GM21423 (cell line): ENCODE measurements at regions not wholly inside any gene's neighbourhood (a gene's known extent, or its start where the extent isn't known, plus 50 kb on each side); places are given as distances from the start of the nearest gene placed in this dataset.
A peak's percentile ranks its signal among the peaks of the same experiment; 100 is the strongest.

Source experiments
- ATAC-seq: cut with Tn5 transposase; IDR thresholded peaks from one replicate; pipeline ENCODE4 v1.9.1; 2021; ENCODE audit warnings: mild to moderate bottlenecking, moderate library complexity; ENCODE audit not compliant: unreplicated experiment

DNA sequence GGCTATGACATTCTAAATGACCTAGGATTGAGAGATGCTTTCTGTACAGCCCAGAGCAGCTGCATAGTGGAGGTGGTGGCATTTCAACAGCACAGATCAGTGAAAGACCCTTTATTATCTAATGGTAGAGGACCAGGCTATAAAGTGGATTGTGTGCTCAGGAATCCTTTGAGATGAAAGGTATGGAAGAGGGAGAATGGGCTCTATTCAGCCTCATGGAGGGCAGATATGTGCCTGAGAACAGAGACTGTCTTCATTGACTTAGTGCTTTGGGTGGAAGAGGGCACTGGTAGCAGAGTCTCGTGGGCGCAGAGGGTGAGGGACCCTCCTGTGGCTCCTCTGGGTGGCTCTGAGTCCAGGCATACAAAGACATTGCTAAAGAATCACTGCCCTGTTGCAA, 130.0 kb upstream of the SLC24A5 start:
- no peak for ATAC-seq

DNA sequence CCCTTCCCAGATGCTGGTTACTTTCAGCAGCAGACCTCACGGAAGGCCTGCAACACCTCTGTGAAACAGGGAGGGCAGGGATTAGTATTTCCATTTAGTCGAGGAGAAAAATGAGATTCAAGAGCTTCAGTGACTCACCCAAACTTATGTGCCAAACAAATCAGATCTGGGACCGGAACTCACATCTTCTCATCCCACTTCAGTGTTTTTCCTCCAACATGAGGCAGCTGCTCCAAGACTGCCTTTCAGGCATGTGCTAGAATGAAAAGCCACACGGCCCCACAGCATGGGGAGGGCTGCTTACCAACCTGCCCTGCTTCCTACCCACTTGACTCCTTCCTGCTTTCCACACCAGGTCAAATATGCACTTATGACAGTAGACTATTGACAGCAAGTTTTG, 129.4 kb upstream of the SLC24A5 start:
- ATAC-seq, result no peak

DNA sequence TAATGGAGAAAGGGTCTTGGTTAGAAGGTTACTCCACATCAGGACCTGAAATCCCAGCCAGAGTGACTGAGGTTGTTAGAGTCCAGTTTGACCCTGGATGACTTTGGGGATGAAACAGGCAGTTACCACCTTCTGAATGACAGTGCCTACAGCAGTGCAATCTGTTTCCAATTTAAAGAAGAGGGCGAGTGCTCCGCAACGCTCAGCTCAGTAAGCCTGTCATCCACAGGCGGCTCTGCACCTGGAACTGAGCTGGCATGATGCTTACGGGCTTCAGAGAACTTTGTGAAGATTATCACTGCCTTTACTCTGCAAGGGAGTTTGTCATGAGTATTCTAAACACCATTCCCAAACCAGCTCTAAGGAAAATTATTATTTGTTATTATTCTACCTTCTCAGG, 127.7 kb upstream of the SLC24A5 start:
- ATAC-seq, result no peak

DNA sequence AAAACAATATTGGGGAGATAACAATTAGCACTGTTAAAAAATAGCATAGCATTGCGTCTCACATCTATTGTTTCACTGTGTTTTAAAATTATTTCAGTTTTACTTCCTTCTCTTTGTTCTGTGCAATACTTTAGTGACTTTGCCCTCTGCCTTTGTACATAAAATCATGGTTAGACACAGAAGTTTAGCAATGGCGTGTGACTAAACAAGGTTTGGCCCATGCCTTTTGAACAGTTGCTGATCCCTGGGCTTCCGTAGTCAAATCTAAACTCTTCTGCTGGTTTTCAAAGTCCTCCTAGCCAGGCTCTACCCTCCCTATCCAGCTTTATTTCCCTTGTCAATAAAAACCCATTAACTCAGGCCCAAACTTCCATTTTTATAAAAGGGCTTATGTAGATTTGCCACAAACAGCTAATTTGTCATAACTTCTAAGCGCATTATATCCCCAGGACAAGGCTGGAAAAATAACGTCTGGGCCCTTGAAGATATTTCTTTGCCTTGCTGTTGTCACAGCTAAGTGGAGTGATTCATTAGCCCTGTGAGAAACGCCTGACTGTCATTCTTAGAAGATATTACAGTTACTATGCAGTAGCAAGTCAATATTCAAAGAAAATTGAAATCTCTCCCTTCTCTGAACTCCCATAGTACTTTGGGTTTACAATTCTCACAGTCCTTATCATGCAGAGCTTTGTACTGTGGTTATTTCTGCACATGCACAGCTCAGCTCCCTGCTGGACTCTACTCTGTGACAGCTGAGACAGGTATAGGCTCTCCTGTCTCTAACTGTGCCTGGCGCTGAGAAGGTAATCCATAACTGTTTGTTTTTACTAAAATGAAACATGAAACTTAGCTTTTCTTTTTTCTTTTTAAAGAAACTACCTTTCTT, 123.4 kb upstream of the SLC24A5 start:
- ATAC-seq, result no peak

DNA sequence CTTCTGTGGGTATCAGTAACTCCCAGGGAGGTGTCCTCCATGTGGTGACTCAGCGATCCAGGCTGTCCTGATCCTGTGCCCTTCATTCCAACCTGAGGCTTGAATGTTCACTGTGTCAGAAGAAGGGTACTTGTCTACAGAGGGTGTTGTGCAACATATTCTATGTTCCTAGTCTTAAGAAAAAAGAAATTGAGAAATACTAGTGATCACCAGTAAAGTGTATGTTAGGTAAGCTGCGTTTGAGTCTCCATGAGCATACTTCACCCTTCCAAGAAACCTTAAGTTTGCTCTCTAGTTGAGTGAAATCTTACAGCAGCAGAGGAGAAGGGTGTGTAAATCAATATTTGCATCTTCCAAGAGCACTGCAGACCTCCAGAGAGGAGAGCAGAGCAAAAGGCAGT, 122.2 kb upstream of the SLC24A5 start:
- ATAC-seq, result no peak

DNA sequence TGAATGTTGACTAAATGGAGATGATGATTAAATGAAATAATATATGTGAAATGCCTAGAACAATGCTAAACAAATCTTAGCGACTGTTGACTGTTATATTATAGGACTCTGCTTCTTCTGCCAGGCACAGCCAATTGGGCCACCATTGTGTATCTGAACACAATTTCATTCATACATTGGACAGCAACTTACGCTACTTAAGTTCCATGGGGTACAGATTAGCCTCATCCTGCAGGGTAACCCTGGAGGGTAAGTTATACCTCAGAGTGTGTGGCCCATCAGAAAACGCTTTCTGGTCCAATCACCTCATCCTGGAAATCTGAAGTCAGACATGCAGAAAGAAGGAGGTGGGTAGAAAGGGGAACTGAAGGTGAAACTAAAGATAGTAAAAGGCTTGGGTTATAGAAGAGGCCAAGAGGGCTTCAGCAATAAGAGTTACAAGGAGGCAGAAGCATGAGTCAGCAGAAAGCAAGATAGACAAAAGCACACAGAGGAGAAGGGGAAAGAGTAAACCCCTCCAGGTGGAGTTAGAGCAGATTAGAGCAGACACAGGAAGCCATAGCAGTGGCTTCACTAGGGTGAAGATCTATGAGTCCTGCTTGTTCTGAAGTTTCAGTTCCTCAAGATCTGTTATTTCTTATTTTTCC, 119.3 kb upstream of the SLC24A5 start:
- peak; percentile 93 for ATAC-seq

DNA sequence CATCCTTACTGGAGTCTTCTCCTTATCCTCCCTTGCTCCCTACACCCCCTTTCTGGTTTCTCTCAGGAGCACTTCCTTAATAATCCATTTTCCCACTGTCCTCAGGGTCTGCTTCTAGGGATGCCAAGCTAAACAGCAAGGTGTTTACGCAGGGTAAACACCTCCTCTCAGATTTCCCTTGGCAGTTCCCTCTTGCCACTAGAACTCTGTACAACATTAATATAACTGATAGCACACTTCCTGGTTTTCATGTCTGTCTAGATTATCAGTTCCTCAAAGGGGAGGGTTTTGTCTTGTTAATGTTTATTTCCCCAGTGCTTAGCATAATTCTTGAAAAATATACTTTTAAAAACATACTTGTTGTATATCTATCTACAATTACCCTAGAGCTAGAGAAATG, 118.0 kb upstream of the SLC24A5 start:
- ATAC-seq, result no peak

DNA sequence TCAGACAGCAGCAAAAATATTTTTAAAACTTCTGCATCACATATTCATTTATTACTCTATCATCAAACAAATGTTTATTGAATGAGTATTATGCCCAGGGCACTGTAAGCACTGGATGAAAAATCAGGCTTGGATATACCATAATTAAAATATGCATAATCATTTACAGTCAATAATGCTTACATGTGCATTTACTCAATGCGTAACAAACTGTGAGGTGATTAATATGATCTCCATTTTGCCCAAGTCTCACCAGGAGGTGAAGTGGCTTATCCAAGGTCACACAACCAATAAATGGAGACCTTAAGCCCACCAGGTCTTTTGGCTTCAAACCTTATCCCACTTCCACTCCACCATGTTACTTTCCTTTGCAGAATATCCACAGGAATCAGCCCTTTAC, 117.3 kb upstream of the SLC24A5 start:
- no peak for ATAC-seq

DNA sequence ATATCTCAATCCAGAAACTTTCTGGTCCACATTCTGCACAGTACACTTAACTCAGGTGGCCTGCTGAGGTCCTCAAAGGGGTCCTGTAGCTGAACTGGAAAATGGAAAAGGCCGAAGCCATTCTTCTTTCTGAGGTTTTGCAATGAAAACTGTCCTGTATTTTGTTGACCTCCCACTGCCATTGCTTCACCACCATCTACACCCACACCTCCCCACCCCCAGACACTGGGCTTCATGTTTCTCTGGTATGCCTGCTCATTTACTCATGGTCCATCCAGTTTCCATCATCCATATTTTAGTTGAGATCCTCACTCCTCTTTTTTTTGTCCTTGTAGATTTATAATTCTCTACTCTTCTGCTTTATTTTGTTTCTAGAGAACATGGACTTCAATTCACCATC, 115.7 kb upstream of the SLC24A5 start:
- ATAC-seq, result no peak

DNA sequence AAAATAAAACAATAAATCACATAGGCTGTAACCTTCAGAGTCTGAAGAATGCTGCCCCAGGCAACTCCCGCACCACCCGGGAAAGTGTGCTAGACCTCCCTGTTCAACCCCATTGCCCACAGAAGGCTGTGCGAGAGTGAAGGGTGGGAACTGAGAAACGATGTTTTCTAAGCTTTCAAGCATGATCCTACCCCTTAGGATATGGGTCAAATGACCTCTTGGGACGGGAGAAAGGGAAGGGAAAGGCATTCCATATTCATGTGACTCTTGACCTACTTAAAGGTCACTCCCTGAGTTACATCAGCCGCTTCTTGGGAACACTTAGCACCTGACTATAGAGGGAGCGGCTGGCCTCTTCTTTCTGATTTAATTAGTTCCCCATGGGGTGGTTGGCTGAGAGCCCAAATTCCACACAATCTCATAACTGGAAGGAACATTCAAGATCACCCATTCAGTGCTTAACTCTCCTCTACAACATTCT, 114.7 kb upstream of the SLC24A5 start:
- no peak for ATAC-seq

DNA sequence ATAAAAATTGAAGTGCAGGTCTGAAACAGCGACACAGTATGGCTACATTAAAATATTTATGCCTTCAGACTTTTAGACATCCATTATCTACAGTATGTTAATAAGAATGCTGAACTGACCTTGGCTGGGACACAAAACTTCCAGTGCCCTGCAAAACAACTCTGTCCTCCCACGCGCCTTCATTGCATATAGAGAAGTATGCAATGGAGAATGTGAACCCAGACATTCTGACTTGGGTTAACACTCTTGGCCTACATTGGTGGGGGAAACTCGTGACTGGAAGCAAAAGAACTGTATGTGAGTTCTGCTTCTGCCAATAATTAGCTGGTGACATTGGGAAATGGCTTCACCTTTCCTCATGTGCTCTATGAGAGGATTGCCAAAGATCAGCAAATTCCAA, 110.5 kb upstream of the SLC24A5 start:
- ATAC-seq, result no peak

DNA sequence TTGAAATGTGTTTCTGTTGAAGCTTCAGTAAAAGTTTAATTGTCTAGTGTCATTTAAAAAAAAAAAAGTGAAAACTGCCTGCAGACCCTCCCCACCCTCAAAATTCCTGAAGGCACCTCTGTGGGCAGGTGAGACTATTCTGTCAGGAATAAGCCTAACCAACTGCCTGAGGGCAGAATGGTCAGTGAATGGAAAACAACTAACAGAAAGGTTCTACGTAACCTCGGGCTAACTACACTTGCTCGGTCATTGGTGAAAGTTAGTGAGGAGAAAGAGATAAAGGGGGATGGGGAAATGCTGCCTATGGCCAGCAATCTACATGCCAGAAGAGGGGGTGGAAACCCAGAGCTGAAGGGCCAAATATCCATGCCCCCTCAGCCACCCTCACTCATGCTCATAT, 108.6 kb upstream of the SLC24A5 start:
- no peak for ATAC-seq

DNA sequence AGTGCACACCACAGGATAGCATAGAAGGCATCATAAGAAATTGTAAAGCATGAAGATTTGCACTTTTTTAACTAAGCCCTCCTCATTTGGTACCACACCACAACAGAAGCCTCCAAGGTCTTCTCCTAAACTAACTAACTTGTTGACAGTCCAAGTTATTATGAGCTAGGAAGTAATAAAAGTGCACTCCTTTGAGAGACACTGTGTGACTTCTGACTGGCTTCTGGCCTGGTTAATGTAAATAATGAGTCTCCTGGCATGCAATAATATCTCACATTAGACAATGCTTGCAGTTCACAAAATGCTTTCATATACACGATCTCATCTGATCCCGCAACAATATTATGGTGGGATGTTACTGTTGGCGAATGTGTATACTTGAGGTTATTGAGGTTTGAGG, 103.9 kb upstream of the SLC24A5 start:
- ATAC-seq, result no peak

DNA sequence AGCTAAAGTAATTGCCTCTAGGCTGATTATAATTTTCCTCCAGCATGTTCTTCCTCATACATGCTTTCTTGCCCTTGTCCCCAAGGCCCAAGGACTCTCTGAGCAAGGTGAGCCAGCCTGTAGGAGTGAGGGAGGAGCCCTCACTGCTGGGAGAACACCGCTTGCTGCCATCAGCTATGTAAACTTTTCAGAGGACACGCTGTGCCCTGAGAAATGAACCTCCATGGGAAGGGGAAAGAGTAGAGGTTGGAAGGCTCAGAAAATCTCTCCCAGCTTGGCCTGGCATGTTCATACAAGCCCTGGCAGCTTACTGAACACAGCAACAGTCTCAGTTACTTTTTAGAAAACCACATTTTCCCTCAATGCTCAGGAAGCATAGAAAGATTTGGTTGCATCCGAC, 103.0 kb upstream of the SLC24A5 start:
- no peak for ATAC-seq

DNA sequence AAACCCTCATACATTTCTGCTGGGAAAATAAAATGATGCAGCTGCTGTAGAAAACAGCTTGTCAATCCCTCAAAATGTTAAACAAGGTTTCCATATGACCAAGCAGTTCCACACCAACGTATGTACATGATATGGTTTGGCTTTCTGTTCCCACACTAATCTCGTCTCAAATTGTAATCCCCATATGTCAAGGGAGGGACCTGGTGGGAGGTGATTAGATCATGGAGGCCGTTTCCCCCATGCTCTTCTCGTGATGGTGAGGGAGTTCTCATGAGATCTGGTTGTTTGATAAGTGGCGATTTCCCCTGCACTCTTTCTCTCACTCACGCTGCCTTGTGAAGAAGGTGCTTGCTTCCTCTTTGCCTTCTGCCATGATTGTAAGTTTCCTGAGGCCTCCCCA, 100.6 kb upstream of the SLC24A5 start:
- no peak for ATAC-seq

DNA sequence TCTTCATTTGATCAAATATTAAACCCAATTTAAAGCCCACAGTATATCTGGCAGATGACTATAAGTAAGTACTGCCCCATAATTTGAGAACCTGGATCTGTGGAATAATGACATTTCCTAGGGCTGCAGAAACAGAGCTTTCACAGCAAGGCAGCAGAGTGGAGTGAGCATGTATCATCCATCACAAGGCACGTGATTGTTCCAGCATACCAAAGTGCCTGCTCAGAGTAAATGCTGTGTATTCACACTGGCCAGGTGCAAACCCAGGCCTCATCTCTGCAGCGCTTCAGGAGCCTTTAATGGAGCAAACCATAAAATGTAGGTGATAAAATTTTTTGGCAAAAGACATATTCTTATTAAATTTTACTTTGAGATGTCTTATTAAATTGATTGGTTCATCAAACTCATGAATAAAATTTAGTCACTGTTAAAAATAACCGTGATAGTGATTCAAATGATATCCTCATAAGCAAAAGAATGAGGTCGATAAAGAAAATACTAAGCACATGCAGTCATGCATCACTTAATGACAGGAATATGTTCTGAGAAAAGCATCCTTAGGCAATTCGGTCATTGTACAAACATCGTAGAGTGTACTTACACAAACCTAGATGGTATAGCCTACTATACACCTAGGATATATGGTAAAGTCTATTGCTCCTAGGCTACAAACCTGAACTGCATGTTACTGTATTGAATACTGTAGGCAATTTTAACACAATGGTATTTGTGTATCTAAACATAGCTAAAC, 99.3 kb upstream of the SLC24A5 start:
- no peak for ATAC-seq

DNA sequence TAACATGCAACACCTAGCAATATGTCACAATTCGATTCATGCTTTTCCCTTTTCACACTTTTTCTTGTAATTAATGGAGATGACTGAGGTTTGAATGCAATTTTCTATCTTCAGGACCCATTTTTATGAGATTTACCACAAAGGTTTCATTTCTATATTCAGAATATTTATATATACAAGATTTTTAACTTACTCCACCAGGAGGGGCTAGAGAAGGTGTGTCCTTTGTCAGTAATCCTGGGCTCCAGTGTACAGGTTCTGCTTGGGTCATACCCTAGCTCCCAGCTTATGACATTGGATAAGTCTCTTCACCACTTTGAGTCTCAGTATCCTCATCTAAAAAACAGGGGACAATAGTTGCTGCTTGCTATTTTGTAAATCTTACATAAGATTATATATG, 95.7 kb upstream of the SLC24A5 start:
- ATAC-seq, result no peak

DNA sequence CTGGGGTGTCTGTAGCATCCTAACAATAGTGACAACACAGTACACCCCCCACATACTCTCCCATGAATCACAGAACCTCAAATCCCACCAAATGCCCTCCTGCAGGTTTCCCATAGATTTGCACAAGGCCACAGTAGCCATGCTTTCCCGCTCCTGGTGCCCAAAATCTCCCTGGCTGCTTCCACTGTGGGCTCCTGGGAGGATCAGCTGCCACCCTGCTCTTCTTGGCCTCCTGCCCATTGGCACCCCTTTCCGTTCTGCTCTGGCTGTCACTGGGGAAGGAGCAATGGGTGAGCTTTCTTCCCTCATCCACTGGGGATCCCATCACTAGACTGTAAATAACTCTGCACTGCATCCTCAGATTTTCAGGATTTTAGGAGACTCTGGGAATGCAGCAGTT, 92.1 kb upstream of the SLC24A5 start:
- no peak for ATAC-seq

DNA sequence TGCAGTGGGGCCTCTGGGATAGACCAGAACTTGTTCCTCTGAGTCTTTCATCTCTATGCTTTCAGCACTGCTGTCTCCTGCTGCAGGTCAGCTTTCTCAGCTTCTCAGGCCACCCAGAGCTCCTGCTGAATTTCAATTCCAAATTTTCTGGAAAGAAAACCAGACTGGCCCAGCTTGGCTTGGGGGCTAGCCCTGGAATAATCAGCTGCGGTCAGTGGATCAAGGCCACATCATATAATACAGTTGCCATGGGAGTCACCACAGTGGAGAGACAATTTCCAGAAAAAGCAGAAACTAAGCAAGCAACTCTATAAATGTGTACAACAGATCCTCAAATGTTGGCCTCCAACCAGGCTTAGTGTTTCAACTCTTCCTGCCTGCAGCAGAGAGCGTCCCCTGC, 91.1 kb upstream of the SLC24A5 start:
- ATAC-seq, result no peak

DNA sequence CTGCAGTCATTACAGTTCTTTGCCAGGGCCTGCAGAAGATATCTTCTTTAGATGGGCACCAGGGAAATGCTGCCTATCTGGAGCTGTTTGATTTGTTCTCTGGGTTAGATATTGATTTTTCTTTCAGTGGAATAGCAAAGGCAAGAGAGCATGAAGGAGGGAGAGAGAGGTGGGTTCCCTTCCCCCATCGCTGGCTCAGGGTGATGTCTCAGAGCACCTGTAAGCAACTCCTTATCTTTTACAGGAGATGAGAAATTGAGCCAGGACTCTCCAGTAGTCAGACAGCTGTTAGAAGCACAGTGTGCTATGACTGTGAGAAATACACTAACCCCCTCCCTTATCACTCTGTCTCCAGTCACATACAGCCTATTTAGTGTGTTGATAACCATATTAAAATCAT, 89.3 kb upstream of the SLC24A5 start:
- no peak for ATAC-seq

DNA sequence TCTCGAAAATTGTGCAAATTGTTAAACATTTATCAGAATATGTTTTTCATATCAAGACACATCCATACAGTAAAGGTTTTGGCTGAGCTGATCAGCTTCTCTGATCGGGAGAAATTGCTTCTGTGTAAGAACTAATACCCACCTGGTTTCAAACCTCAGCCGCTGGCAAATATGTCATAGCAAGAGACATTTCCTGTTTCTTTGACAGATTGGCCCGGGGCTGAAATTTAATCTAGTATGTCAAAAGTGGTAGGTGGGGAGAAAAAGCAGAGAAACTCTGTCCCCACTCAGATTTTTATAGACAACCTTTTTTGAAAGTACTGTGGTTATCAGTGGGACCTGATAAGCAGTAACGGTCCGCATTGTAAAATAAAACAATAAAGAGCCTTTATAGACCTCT, 88.8 kb upstream of the SLC24A5 start:
- ATAC-seq, result no peak

DNA sequence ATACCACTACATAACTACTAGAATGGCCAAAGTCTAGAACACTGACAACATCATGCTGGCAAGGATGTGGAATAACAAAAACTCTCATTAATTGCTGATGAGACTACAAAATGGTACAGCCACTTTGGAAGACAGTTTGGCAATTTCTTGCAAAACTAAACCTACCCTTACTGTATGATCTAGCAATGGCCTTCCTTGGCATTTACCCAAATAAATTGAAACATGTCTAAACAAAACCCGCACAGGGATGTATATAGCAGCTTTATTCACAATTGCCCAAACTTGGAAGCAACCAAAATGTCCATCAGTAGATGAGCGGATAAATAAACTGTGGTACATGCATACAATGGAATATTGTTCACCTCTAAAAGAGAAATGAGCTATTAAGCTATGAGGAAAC, 87.9 kb upstream of the SLC24A5 start:
- ATAC-seq, result no peak
